CD4-positive, alpha-beta T cell treated with Interleukin-21 for 1 hour (primary cell): ENCODE measurements at regions not wholly inside any gene's neighbourhood (a gene's known extent, or its start where the extent isn't known, plus 50 kb on each side); places are given as distances from the start of the nearest gene placed in this dataset.
"Not testable (repeated sequence)": the region's sequence is repeated elsewhere in the genome, so short reads cannot be mapped to it uniquely, and the experiment has no call there.

Experiments used
- DNase-seq: peaks from one replicate; pipeline ENCODE4 v3.0.0-alpha.2; 2020

GRCh38 chr13:65268009-65268408, 1962.1 kb downstream of the PCDH9 start:
- DNase-seq: no peak

GRCh38 chr13:65265988-65266387, 1964.1 kb downstream of the PCDH9 start:
- no peak for DNase-seq

- no peak for DNase-seq
Measured at GRCh38 chr13:65264066-65264465, 1966.1 kb downstream of the PCDH9 start.

- no peak for DNase-seq
Measured at GRCh38 chr13:65260946-65261891, 1968.9 kb downstream of the PCDH9 start.

- DNase-seq: no peak
Measured at GRCh38 chr13:65240773-65241172, 1989.4 kb downstream of the PCDH9 start.

- no peak for DNase-seq
Measured at GRCh38 chr13:65236841-65237418, 1993.2 kb downstream of the PCDH9 start.

GRCh38 chr13:65217471-65217995, 2012.6 kb downstream of the PCDH9 start:
- DNase-seq: no peak

- DNase-seq: not testable (repeated sequence)
Measured at GRCh38 chr13:65202845-65203244, 2027.3 kb downstream of the PCDH9 start.

GRCh38 chr13:65188721-65189120, 2041.4 kb downstream of the PCDH9 start:
- no peak for DNase-seq

- no peak for DNase-seq
Measured at GRCh38 chr13:65168026-65168425, 2062.1 kb downstream of the PCDH9 start.

GRCh38 chr13:65166675-65167074, 2063.5 kb downstream of the PCDH9 start:
- DNase-seq: no peak

- no peak for DNase-seq
Measured at GRCh38 chr13:65159803-65160202, 2070.3 kb downstream of the PCDH9 start.

- no peak for DNase-seq
Measured at GRCh38 chr13:65155861-65156260, 2074.3 kb downstream of the PCDH9 start.

GRCh38 chr13:65154661-65155447, 2075.3 kb downstream of the PCDH9 start:
- DNase-seq: no peak

- DNase-seq: no peak
Measured at GRCh38 chr13:65149687-65150086, 2080.4 kb downstream of the PCDH9 start.

- DNase-seq: no peak
Measured at GRCh38 chr13:65143920-65144319, 2086.2 kb downstream of the PCDH9 start.

GRCh38 chr13:65133094-65133493, 2097.0 kb downstream of the PCDH9 start:
- DNase-seq: no peak

- no peak for DNase-seq
Measured at GRCh38 chr13:65125236-65125635, 2104.9 kb downstream of the PCDH9 start.

GRCh38 chr13:65112531-65112941, 2117.6 kb downstream of the PCDH9 start:
- no peak for DNase-seq

GRCh38 chr13:65112123-65112522, 2118.0 kb downstream of the PCDH9 start:
- no peak for DNase-seq

- DNase-seq: no peak
Measured at GRCh38 chr13:65111223-65111622, 2118.9 kb downstream of the PCDH9 start.

- not testable (repeated sequence) for DNase-seq
Measured at GRCh38 chr13:65104436-65104835, 2125.7 kb downstream of the PCDH9 start.

GRCh38 chr13:65103351-65103750, 2126.8 kb downstream of the PCDH9 start:
- no peak for DNase-seq
